ENCODE measurements at regions not wholly inside any gene's neighbourhood (a gene's known extent, or its start where the extent isn't known, plus 50 kb on each side); places are given as distances from the start of the nearest gene placed in this dataset.

DNA sequence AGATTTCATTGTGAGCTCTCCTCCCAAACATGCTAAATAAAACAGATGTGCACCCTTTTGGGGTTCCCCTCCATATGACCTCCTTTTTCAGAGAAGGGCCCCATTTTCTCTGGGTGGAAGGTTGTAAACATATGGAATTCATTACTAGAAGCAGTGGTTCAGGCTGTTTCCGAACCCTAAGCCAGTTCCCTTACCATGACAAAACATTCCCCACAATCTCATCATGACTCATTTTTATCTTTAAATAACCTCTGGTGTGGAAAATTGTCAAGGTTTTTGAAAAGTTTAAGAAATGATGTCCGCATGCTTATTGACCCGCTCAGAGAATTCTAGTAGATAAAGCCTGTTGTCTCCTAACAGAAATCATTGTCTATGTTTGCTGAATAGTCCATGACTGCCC lies 127.3 kb upstream of the PIK3R1 start:
- TF ChIP-seq, protein P1, sequence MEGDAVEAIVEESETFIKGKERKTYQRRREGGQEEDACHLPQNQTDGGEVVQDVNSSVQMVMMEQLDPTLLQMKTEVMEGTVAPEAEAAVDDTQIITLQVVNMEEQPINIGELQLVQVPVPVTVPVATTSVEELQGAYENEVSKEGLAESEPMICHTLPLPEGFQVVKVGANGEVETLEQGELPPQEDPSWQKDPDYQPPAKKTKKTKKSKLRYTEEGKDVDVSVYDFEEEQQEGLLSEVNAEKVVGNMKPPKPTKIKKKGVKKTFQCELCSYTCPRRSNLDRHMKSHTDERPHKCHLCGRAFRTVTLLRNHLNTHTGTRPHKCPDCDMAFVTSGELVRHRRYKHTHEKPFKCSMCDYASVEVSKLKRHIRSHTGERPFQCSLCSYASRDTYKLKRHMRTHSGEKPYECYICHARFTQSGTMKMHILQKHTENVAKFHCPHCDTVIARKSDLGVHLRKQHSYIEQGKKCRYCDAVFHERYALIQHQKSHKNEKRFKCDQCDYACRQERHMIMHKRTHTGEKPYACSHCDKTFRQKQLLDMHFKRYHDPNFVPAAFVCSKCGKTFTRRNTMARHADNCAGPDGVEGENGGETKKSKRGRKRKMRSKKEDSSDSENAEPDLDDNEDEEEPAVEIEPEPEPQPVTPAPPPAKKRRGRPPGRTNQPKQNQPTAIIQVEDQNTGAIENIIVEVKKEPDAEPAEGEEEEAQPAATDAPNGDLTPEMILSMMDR (conservative IDR thresholded peaks at IDR 0.05), result no peak
- no peak overlapping the region for H3K27ac ChIP-seq

DNA sequence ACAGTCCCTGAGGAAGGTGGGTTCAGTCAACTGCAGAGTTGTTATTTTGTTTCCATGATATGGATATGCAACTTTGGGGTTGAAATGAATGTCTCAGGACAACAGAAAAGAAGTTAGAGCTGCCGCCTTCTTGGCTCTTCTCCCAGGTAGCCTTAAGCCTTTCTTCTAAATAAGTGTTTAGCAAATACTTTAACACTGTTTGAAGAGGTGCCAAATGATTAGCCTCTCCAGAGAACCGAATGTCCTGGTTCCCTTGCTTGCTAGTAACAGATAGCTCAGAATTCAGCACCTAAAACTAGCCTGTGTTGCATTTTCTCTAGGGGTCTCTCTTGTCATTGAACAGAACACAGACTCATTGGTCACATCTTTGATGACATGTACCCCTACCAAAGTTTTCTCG lies 127.7 kb upstream of the PIK3R1 start:
- TF ChIP-seq, protein P1 (conservative IDR thresholded peaks at IDR 0.05), result no peak
- H3K27ac ChIP-seq, result no peak overlapping the region

- TF ChIP-seq, protein P1 (conservative IDR thresholded peaks at IDR 0.05), result no peak
- H3K27ac ChIP-seq, result no peak overlapping the region
Measured at GRCh38 chr5:68086857-68087256, 128.7 kb upstream of the PIK3R1 start.

GRCh38 chr5:68086439-68086838 lies 129.1 kb upstream of the PIK3R1 start:
- H3K27ac ChIP-seq, result no peak overlapping the region
- TF ChIP-seq, protein P1 (conservative IDR thresholded peaks at IDR 0.05), result no peak

DNA sequence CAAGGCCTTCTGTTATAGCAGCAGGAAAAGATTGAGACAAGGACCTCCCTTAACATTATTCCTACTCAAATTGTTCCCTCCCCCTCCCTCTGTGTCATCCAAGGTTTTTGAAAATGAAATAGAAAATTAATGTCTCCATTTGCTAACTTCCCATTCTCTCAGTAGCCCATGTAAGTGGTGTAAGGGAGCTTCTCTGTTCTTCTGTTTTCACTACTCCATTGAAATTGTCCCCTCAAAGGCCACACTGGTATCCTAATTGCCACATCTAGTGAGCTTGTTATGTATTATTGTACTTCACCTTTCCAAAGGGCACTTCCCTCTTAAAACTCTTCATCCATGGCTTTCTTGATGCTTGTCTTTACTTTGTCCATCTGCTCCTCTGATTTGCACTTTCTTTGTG lies 131.2 kb upstream of the PIK3R1 start:
- no peak overlapping the region for H3K27ac ChIP-seq
- TF ChIP-seq, protein P1 (conservative IDR thresholded peaks at IDR 0.05), result no peak

- no peak overlapping the region for H3K27ac ChIP-seq
- TF ChIP-seq, protein P1 (conservative IDR thresholded peaks at IDR 0.05), result no peak
Measured at GRCh38 chr5:68080282-68081050, 135.1 kb upstream of the PIK3R1 start.

- TF ChIP-seq, protein P1 (conservative IDR thresholded peaks at IDR 0.05), result no peak
- H3K27ac ChIP-seq, result no peak overlapping the region
Measured at GRCh38 chr5:68077349-68077894, 138.1 kb upstream of the PIK3R1 start.

Data from VCaP (cell line).